ENCODE measurements at regions not wholly inside any gene's neighbourhood (a gene's known extent, or its start where the extent isn't known, plus 50 kb on each side); places are given as distances from the start of the nearest gene placed in this dataset.

- no peak for TF ChIP-seq CTCF (IDR thresholded peaks at IDR 0.05)
- TF ChIP-seq ZNF281 (CRISPR knock-in tag; IDR thresholded peaks at IDR 0.05) = no peak
Measured at GRCh38 chr1:9420835-9421532, 118.3 kb upstream of the SLC25A33 start.

All from WTC11 (cell line).